ENCODE measurements at regions not wholly inside any gene's neighbourhood (a gene's known extent, or its start where the extent isn't known, plus 50 kb on each side); places are given as distances from the start of the nearest gene placed in this dataset.

- TF ChIP-seq CTCF (IDR thresholded peaks at IDR 0.05) (no peak), POLR2A (IDR thresholded peaks at IDR 0.05) (no peak)
These were observed 79.2 kb upstream of the C4orf54 start for GRCh38 chr4:99736846-99737245.

All from right lobe of liver (tissue), 4 donors.